NCI-H345 (cell line): ENCODE measurements at regions not wholly inside any gene's neighbourhood (a gene's known extent, or its start where the extent isn't known, plus 50 kb on each side); places are given as distances from the start of the nearest gene placed in this dataset.
A peak's percentile ranks its signal among the peaks of the same experiment; 100 is the strongest.
"Not testable (repeated sequence)": the region's sequence is repeated elsewhere in the genome, so short reads cannot be mapped to it uniquely, and the experiment has no call there.

Experiments
- DNase-seq: peaks from one replicate; lab custom pipeline; 2025; lab: John Stamatoyannopoulos, UW

DNA sequence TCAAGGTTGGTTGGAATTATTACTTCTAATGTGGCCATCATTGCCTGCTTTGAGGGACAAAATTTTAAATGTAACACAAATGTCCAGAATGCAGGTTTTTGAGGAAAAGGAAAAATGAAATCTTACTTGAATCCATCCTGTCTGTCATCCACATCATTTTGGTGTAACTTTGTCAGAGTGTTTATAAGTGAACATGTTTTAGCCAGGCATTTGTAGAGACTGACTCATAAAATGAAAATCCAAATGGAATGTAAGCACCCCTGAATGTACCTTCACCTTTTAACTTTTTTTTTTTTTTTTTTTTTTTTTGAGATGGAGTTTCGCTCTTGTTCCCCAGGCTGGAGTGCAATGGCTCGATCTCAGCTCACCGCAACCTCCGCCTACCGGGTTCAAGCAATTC, 141.8 kb upstream of the BNIP2 start:
- DNase-seq, result no peak

- no peak for DNase-seq
Measured at GRCh38 chr15:59830098-59830497, 141.0 kb upstream of the BNIP2 start.

DNA sequence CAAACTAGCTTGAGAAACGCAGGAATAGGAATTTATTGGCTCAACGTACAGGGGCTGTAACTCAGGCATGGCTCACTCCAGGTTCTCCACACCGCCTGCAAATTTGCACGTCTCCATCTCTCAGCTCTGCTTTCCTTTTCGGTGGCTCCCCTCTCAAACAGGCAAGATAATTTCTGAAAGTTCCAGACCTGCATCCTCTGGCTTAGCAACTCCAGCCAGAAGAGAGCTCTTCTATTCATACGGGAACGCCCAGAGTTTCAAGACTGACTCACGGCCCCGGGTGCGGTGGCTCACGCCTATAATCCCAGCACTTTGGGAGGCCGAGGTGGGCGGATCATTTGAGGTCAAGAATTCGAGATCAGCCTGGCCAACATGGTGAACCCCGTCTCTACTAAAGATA, 139.7 kb upstream of the BNIP2 start:
- no peak for DNase-seq

GRCh38 chr15:59828263-59828662, 139.1 kb upstream of the BNIP2 start:
- DNase-seq, result no peak

DNA sequence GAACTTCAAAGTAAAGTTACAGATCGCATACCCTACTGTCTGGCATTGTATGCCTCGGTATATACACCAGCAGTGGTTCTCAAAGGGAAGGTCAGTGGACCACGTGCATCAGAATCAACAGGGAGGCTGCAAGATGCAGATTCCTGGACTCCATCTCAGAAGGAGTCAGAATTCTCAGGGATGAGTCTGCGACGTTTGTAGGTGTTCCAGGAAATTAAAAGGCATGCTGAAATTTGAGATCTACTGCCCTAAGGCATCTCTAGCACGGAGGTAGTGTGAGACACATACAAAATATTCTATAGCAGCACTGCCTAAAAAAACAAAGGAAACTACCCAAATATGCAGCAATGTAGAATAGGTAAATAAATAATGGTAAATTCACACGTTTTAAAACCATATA, 136.8 kb upstream of the BNIP2 start:
- DNase-seq, result no peak

DNA sequence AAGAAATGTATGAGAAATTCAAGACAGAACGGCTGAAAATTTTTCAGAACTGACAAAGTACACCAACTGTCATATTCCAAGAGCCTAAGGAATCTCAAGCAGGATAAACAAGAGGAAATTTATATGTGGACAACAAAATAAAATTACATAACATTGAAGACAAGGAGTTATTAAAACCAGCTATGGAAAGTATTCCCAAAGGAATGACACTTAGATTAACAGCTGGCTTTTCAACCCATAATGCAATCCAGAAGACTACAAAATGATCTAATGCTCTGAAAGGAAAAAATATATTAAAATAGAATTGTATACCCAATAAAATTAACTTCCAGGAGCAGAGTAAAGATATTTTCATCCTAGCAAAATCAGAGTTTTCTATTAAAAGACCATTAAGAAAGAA, 132.2 kb upstream of the BNIP2 start:
- no peak for DNase-seq

GRCh38 chr15:59819092-59819491, 130.0 kb upstream of the BNIP2 start:
- DNase-seq, result peak; percentile 21

DNA sequence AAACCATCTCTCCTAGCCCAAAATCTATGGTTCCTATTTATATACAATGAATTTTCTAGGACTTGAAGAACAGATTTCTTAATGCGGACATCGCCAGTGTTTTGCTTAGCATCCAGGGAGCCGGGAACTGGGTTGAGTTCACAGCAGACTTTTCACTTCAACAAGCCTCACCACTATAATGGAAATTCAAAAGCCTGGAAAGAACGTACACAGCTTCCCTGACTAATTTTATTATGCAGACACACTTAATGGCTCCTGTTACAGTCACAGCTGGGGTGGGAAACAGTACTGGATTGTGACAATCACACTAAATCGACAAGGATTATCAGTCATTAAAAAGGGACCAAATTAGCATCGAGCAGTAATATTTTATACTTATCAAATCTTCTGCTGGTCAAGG, 129.2 kb upstream of the BNIP2 start:
- DNase-seq, result peak; percentile 25

DNA sequence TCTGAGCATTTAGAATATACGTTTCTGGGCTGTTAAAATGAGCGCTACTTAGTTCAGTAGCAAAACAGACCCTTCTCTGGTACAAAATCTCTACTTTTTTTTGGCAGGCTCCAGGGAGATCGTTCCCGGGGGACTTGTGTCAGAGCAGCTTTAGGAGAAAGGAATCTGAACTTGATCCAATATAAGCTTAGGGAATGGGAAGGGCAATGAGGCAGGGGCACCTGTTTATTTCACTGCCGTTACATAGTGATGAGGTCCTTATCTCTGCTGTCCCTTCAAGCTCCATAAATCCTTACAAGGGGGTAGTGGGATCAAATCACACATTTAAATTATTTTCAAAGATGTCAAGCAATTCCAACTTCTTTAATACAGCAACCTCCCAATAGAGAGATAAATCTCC, 128.7 kb upstream of the BNIP2 start:
- DNase-seq, result peak; percentile 47

DNA sequence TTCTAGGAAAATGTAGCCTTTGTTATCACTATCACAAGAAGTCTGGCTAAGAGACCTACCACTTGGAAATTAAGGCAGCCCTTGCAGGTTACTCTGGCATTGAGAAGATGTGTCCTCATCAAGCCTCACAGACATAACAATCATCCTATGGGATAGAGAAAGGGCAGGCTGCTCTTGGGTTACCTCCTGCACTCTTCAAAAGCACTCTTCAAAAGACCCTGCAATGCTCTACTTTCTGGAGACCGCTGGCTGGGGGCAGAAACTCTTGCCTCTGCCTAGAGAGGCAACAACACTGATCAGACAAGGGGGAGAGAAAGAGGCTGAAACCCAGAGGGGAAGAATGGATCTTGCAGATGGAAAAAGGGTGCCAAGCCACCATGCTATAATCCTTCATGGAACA, 127.9 kb upstream of the BNIP2 start:
- DNase-seq, result no peak

GRCh38 chr15:59814409-59814808, 125.3 kb upstream of the BNIP2 start:
- DNase-seq, result no peak

DNA sequence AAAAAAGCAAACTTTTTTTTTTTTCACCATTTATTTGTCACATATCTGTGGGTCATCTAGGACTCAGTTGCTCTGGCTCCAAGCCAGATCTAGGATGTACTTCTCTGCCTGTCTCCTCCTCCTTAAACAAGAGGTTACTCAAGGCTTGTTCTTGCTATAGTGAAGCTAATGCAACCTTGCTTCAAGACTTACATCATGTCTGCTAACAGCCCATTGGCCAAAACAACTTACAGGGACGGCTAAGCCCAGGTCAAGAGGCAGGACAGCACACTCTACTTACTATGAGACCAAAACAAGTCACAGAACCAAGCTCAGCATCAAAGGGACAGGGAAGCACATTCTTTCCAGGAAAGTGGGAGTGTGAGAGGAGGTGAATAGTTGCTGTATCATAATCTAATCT, 123.8 kb upstream of the BNIP2 start:
- no peak for DNase-seq

- peak; percentile 45 for DNase-seq
Measured at GRCh38 chr15:59812250-59812870, 123.2 kb upstream of the BNIP2 start.

DNA sequence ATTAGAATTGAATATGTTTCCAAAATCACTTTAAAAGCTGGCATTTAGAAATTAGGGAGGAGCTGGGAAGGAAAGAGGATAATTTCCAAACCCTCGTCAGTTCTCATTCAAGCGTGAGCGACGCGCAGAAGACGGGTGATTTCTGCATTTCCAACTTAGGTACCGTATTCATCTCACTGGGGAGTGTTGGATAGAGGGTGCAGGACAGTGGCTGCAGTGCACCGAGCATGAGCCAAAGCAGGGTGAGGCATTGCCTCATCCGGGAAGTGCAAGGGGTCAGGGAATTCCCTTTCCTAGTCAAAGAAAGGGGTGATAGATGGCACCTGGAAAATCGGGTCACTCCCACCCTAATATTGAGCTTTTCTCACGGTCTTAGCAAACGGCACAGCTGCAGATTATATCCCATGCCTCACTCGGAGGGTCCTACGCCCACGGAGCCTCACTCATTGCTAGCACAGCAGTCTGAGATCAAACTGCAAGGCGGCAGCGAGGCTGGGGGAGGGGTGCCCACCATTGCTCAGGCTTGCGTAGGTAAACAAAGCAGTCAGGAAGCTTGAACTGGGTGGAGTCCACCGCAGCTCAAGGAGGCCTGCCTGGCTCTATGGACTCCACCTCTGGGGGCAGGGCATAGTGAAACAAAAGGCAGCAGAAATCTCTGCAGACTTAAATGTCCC, 114.3 kb upstream of the BNIP2 start:
- not testable (repeated sequence) for DNase-seq

DNA sequence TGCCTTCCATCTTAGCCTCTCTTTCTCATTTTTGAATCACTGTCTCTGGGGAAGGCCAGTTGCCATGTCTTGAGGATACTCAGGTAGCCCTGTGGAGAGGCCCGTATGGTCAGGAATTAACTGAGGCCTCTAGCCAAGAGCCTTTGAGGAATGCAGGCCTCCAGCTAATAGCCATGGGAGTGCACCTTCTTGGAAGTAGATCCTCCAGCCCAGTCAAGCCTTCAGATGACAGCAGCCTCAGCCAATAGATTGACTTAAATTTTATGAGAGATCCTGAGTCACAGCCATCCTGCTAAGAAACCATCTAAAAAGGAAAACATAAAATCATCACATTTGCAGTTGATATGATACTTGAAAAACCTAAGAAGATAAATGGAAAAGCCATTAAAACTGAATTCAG, 112.5 kb upstream of the BNIP2 start:
- DNase-seq, result no peak

DNA sequence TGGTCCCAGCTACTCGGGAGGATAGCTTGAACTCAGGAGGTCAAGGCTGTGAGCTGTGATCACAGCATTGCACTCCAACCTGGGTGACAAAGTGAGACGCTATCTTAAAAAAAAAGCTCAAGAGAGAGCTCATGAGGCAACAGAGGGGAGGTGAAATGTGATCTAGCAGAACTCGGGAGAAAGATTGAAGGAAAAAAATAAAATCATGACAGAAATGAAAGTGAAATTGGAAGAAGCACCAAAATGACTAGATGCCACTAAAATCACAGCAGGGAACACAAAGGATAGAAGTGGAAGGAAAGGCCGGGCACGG, 109.4 kb upstream of the BNIP2 start:
- DNase-seq, result no peak

DNA sequence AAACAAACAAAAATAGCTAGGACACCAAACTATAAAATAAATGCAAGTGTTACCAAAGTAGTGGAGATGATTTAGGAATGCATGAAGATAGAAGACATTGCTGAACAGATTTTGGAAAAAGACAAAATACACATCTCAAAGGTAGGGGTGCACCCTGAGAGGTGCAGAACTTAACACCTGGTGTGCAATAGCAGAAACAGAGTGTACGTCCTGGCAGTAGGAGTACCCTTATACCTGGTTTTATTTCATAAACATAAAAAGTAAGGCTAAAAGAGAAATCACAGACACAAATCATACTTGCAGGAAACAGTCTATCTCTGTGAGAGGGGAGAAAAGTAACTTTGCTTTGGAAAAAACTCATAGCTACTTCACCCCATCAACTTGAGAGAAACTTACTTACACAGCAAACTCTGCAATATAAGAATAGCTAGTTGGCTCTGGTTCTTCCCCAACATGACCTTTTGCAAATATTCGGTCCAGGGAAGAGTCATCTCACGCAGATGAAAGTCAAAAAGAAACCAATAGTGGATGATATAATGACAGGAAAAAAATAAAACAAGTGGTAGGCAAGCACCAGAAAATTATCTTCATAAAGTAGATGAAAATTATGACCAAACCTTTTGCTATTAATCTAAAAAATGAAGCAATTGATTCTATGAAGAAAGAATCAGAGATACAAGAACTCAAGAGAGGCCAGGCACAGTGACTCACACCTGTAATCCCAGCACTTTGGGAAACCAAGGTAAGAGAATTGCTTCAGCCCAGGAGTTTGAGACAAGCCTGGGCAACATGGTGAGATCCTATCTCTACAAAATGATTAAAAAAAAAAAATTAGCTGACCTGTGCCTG, 108.9 kb upstream of the BNIP2 start:
- no peak for DNase-seq

- DNase-seq, result no peak
Measured at GRCh38 chr15:59794229-59794886, 105.2 kb upstream of the BNIP2 start.

GRCh38 chr15:59792359-59792758, 103.2 kb upstream of the BNIP2 start:
- DNase-seq, result peak; percentile 54

DNA sequence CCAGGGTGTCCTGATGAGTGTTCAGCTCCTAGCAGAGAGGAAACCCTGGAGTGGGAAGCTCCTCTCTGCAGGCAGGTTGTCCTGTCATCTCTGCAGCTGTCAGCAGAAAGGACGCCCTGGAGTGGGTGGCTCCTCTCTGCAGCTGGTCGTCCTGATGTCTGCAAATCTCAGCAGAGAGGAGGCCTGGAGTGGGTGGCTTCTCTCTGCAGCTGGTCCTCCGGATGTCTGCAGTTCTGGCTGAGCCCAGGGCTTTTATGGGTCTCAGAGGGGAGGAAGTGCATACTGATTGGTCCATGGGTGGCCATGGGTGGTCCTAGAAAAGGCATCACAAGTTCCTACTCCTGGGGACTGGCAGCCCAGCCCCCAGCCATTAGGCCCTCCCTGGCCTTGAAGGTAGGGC, 102.6 kb upstream of the BNIP2 start:
- DNase-seq, result peak; percentile 81

DNA sequence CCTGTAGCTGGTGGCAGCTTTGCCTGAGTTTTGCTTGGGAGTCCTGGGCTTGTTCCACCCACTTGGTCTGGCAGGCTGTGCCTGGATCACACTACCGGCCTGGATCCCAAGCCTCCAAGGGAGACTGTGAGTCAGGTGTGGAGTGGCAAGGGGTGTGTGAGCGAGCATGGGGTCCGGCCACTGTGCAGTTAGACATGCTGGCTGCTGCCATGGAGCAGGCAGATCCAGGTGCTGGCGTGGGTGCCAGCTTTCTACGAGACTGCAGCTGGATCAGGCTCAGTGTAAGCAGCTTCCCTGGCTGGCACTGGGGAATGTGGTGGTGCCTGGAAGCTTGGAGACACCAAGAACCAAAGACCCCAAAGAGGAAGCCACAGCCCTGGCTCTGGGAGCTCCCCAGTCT, 102.0 kb upstream of the BNIP2 start:
- no peak for DNase-seq

GRCh38 chr15:59786466-59786865, 97.3 kb upstream of the BNIP2 start:
- DNase-seq, result not testable (repeated sequence)

DNA sequence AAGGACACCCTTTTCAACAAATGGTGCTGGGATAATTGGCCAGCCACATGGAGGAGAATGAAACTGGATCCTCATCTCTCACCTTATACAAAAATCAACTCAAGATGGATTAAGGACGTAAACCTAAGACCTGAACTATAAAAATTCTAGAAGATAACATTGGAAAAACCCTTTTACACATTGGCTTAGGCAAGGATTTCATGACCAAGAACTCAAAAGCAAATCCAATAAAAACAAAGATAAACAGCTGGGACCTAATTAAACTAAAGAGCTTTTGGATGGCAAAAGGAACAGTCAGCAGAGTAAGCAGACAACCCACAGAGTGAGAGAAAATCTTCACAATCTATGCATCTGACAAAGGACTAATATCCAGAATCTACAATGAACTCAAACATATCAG, 96.9 kb upstream of the BNIP2 start:
- not testable (repeated sequence) for DNase-seq
